Activated CD8-positive, alpha-beta T cell treated with anti-CD3 and anti-CD28 coated beads, Interleukin-2, amount 10 ng/mL, durations not matched to agents 7 days and 5 days (primary cell): ENCODE measurements at regions not wholly inside any gene's neighbourhood (a gene's known extent, or its start where the extent isn't known, plus 50 kb on each side); places are given as distances from the start of the nearest gene placed in this dataset.

Experiments used
- ATAC-seq: fragments of 150-1000 bp; cut with Tn5 transposase; one replicate; pipeline ENCODE4 v1.10.0; 2021; ENCODE audit warnings: moderate library complexity
- CTCF ChIA-PET: fragments of 350-600 bp; sonication (Branson Sonifier 250); formaldehyde crosslinking; loops from one replicate; lab custom pipeline; 2021; ENCODE audit warnings: antibody characterized with exemption; lab: Charles Lee
- POLR2A ChIA-PET: fragments of 350-600 bp; sonication (Branson Sonifier 250); formaldehyde crosslinking; loops from one replicate; lab custom pipeline; 2021; ENCODE audit warnings: antibody characterized with exemption; lab: Charles Lee
- DNase-seq: peaks from one replicate; pipeline ENCODE4 v3.0.0-alpha.2; 2020
- H3K27ac Mint-ChIP-seq: one replicate; pipeline ENCODE4 v1.8.0; 2021; ENCODE audit warnings: mild to moderate bottlenecking, mixed read lengths
- H3K27me3 Mint-ChIP-seq: one replicate; pipeline ENCODE4 v1.8.0; 2021; ENCODE audit warnings: low read depth, mixed read lengths
- H3K36me3 Mint-ChIP-seq: one replicate; pipeline ENCODE4 v1.8.0; 2021; ENCODE audit warnings: low read depth, mixed read lengths
- H3K4me1 Mint-ChIP-seq: one replicate; pipeline ENCODE4 v1.8.0; 2021; ENCODE audit warnings: low read depth, mixed read lengths
- H3K4me3 Mint-ChIP-seq: one replicate; pipeline ENCODE4 v1.8.0; 2021; ENCODE audit warnings: mild to moderate bottlenecking, mixed read lengths
- H3K9me3 Mint-ChIP-seq: one replicate; pipeline ENCODE4 v1.8.0; 2022; ENCODE audit warnings: mixed read lengths; ENCODE audit not compliant: insufficient read depth

- peaks cover 15% of the 10 kb centered on the region for H3K9me3 Mint-ChIP-seq
- ChIA-PET CTCF (no interaction called here), POLR2A (interaction anchor here (0.6 kb wide), 1 partner anchor 13 kb away, joined by 3 read pairs; no protein-coding TSS in a partner anchor)
- H3K27me3 Mint-ChIP-seq, result no peaks in the 10 kb centered on the region
- H3K4me1 Mint-ChIP-seq, result peaks cover 25% of the 10 kb centered on the region
- peaks cover 25% of the 10 kb centered on the region for H3K36me3 Mint-ChIP-seq
- ATAC-seq (no peak), DNase-seq (no peak)
- no peak overlapping the region for H3K4me3 Mint-ChIP-seq
- H3K27ac Mint-ChIP-seq, result no peak overlapping the region
Observed at GRCh38 chr6:149176971-149177667, 140.4 kb upstream of the TAB2 start.

- H3K4me3 Mint-ChIP-seq, result no peak overlapping the region
- no peak for ATAC-seq
- ChIA-PET CTCF (no interaction called here), POLR2A (no interaction called here)
- no peaks in the 10 kb centered on the region for H3K27me3 Mint-ChIP-seq
- peaks cover 12% of the 10 kb centered on the region for H3K4me1 Mint-ChIP-seq
- DNase-seq, result no peak
- H3K27ac Mint-ChIP-seq, result no peak overlapping the region
- H3K36me3 Mint-ChIP-seq, result peaks cover 30% of the 10 kb centered on the region
- peaks cover 16% of the 10 kb centered on the region for H3K9me3 Mint-ChIP-seq
Observed at GRCh38 chr6:149179431-149179830, 138.1 kb upstream of the TAB2 start.

GRCh38 chr6:149181304-149181703 is 136.2 kb upstream of the TAB2 start:
- ChIA-PET CTCF (interaction anchor here (0.7 to 1.2 kb wide), 3 partner anchors 8 to 136 kb away, joined by 3 to 4 read pairs (median 3); partner anchors contain the start of gene TAB2), POLR2A (no interaction called here)
- Mint-ChIP-seq H3K9me3 (peaks cover 27% of the 10 kb centered on the region), H3K4me3 (no peak overlapping the region), H3K4me1 (peaks cover 5% of the 10 kb centered on the region), H3K27ac (no peak overlapping the region), H3K27me3 (no peaks in the 10 kb centered on the region), H3K36me3 (peaks cover 41% of the 10 kb centered on the region)
- ATAC-seq (no peak), DNase-seq (no peak)

GRCh38 chr6:149182262-149182661 is 135.2 kb upstream of the TAB2 start:
- H3K36me3 Mint-ChIP-seq, result peaks cover 39% of the 10 kb centered on the region
- H3K4me3 Mint-ChIP-seq, result no peak overlapping the region
- no peaks in the 10 kb centered on the region for H3K27me3 Mint-ChIP-seq
- H3K9me3 Mint-ChIP-seq, result peaks cover 22% of the 10 kb centered on the region
- ChIA-PET CTCF (no interaction called here), POLR2A (no interaction called here)
- ATAC-seq (no peak), DNase-seq (no peak)
- H3K4me1 Mint-ChIP-seq, result peaks cover 5% of the 10 kb centered on the region
- no peak overlapping the region for H3K27ac Mint-ChIP-seq

- H3K9me3 Mint-ChIP-seq, result peaks cover 40% of the 10 kb centered on the region
Observed at GRCh38 chr6:149184523-149184922, 133.0 kb upstream of the TAB2 start.

GRCh38 chr6:149185799-149186357 is 131.6 kb upstream of the TAB2 start:
- POLR2A ChIA-PET, result no interaction called here
- ATAC-seq (no peak), DNase-seq (no peak)
- Mint-ChIP-seq H3K9me3 (peaks cover 51% of the 10 kb centered on the region), H3K36me3 (peaks cover 56% of the 10 kb centered on the region), H3K27ac (no peak overlapping the region), H3K27me3 (no peaks in the 10 kb centered on the region), H3K4me3 (no peak overlapping the region), H3K4me1 (peaks cover 20% of the 10 kb centered on the region)
- CTCF ChIA-PET, result no interaction called here

More at GRCh38 chr6:149184523-149184922, 133.0 kb upstream of the TAB2 start:
- ChIA-PET CTCF (no interaction called here), POLR2A (no interaction called here)
- peaks cover 9% of the 10 kb centered on the region for H3K4me1 Mint-ChIP-seq
- no peak overlapping the region for H3K27ac Mint-ChIP-seq
- peaks cover 49% of the 10 kb centered on the region for H3K36me3 Mint-ChIP-seq
- no peaks in the 10 kb centered on the region for H3K27me3 Mint-ChIP-seq
- no peak for DNase-seq
- no peak for ATAC-seq
- H3K4me3 Mint-ChIP-seq, result no peak overlapping the region

GRCh38 chr6:149186873-149187272 is 130.6 kb upstream of the TAB2 start:
- H3K4me1 Mint-ChIP-seq, result peaks cover 22% of the 10 kb centered on the region
- H3K36me3 Mint-ChIP-seq, result peaks cover 57% of the 10 kb centered on the region
- ChIA-PET CTCF (no interaction called here), POLR2A (no interaction called here)
- no peak overlapping the region for H3K4me3 Mint-ChIP-seq
- DNase-seq (no peak), ATAC-seq (no peak)
- peaks cover 54% of the 10 kb centered on the region for H3K9me3 Mint-ChIP-seq
- no peak overlapping the region for H3K27ac Mint-ChIP-seq
- no peaks in the 10 kb centered on the region for H3K27me3 Mint-ChIP-seq

GRCh38 chr6:149190224-149190831 is 127.2 kb upstream of the TAB2 start:
- peak; percentile 53 for DNase-seq
- Mint-ChIP-seq H3K9me3 (peaks cover 45% of the 10 kb centered on the region), H3K36me3 (peaks cover 58% of the 10 kb centered on the region), H3K27me3 (no peaks in the 10 kb centered on the region), H3K4me1 (peaks cover 21% of the 10 kb centered on the region), H3K27ac (peak overlapping the region; percentile 67), H3K4me3 (no peak overlapping the region)
- ChIA-PET CTCF (interaction anchor here (0.9 to 2.7 kb wide), 10 partner anchors 9 to 241 kb away, joined by 3 to 11 read pairs (median 4); no protein-coding TSS in a partner anchor), POLR2A (interaction anchor here (0.9 kb wide), 1 partner anchor 62 kb away, joined by 3 read pairs; no protein-coding TSS in a partner anchor)
- ATAC-seq, result no peak

GRCh38 chr6:149194820-149195558 is 122.5 kb upstream of the TAB2 start:
- ChIA-PET POLR2A (interaction anchor here (0.6 to 1.5 kb wide), 2 partner anchors 25 to 47 kb away, joined by 3 to 5 read pairs; no protein-coding TSS in a partner anchor), CTCF (interaction anchor here (1.0 to 1.5 kb wide), 5 partner anchors 10 to 237 kb away, joined by 3 to 4 read pairs (median 3); no protein-coding TSS in a partner anchor)
- H3K9me3 Mint-ChIP-seq, result peaks cover 37% of the 10 kb centered on the region
- no peaks in the 10 kb centered on the region for H3K27me3 Mint-ChIP-seq
- DNase-seq (no peak), ATAC-seq (no peak)
- H3K27ac Mint-ChIP-seq, result no peak overlapping the region
- peaks cover 17% of the 10 kb centered on the region for H3K4me1 Mint-ChIP-seq
- no peak overlapping the region for H3K4me3 Mint-ChIP-seq
- H3K36me3 Mint-ChIP-seq, result peaks cover 58% of the 10 kb centered on the region

- Mint-ChIP-seq H3K27ac (no peak overlapping the region), H3K4me3 (no peak overlapping the region), H3K4me1 (peaks cover 15% of the 10 kb centered on the region), H3K27me3 (no peaks in the 10 kb centered on the region), H3K36me3 (peaks cover 58% of the 10 kb centered on the region), H3K9me3 (peaks cover 42% of the 10 kb centered on the region)
- no peak for ATAC-seq
- DNase-seq, result no peak
- ChIA-PET POLR2A (interaction anchor here (0.5 to 1.5 kb wide), 4 partner anchors 26 to 299 kb away, joined by 3 to 5 read pairs (median 4); no protein-coding TSS in a partner anchor), CTCF (interaction anchor here (0.8 to 1.5 kb wide), 4 partner anchors 18 to 236 kb away, joined by 3 read pairs; no protein-coding TSS in a partner anchor)
Observed at GRCh38 chr6:149196091-149196490, 121.4 kb upstream of the TAB2 start.

GRCh38 chr6:149197482-149197881 is 120.0 kb upstream of the TAB2 start:
- ATAC-seq, result no peak
- H3K27me3 Mint-ChIP-seq, result no peaks in the 10 kb centered on the region
- no peak overlapping the region for H3K4me3 Mint-ChIP-seq
- ChIA-PET POLR2A (no interaction called here), CTCF (interaction anchor here (1.0 kb wide), 1 partner anchor 19 kb away, joined by 4 read pairs; no protein-coding TSS in a partner anchor)
- H3K27ac Mint-ChIP-seq, result no peak overlapping the region
- H3K4me1 Mint-ChIP-seq, result peaks cover 17% of the 10 kb centered on the region
- DNase-seq, result no peak
- H3K9me3 Mint-ChIP-seq, result peaks cover 40% of the 10 kb centered on the region
- peaks cover 66% of the 10 kb centered on the region for H3K36me3 Mint-ChIP-seq
